Muscle layer of duodenum (tissue), 2 donors: ENCODE measurements at regions not wholly inside any gene's neighbourhood (a gene's known extent, or its start where the extent isn't known, plus 50 kb on each side); places are given as distances from the start of the nearest gene placed in this dataset.

ENCODE experiments used
- H3K27ac ChIP-seq: one replicate; pipeline ENCODE4 v1.7.0; 2013; ENCODE audit warnings: mild to moderate bottlenecking, low read length
- H3K27me3 ChIP-seq: one replicate; pipeline ENCODE4 v1.7.0; 2013; ENCODE audit warnings: low read depth, mild to moderate bottlenecking, control low read depth, low read length
- H3K36me3 ChIP-seq, 2 donors: one replicate each; pipeline ENCODE4 v1.7.0; 2013; ENCODE audit warnings: low read length in 2 of 2, control low read depth in 1 of 2, mild to moderate bottlenecking in 1 of 2; ENCODE audit not compliant: insufficient read depth in 2 of 2, control insufficient read depth in 1 of 2
- H3K4me1 ChIP-seq, 2 donors: one replicate each; pipeline ENCODE4 v1.7.0; 2013; ENCODE audit warnings: low read length in 2 of 2, mild to moderate bottlenecking in 2 of 2, control low read depth in 1 of 2, moderate library complexity in 1 of 2; ENCODE audit not compliant: insufficient read depth in 2 of 2, control insufficient read depth in 1 of 2
- H3K4me3 ChIP-seq, 2 donors: one replicate each; pipeline ENCODE4 v1.7.0; 2013; ENCODE audit warnings: low read length in 2 of 2, low read depth in 1 of 2, mild to moderate bottlenecking in 1 of 2
- H3K9me3 ChIP-seq, 2 donors: one replicate each; pipeline ENCODE4 v1.7.0; 2013; ENCODE audit warnings: low read length in 2 of 2, control low read depth in 1 of 2, mild to moderate bottlenecking in 1 of 2; ENCODE audit not compliant: control insufficient read depth in 1 of 2
- donor health status: healthy.

DNA sequence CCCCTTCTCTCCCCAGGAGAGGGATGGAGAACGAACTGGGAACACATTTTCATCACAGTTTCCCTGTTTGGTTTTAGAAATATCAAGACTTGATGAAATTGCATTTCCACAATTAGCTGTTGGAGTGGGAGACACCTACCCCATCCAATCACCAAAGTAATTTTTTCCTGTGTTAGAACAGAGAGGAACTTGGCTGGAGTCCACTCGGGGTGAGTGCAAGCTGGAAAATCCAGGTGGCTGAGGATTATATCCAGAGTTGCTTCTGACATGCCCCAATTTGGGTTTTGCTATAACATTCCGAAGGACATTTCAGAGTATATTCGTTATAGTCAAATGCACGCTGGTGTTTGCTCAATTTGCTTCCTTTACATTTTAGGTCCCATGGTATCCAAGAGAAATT lies 231.8 kb downstream of the C16orf95 start:
- Histone ChIP-seq H3K4me3 (no peak overlapping the region), H3K4me1 (no peaks in the 10 kb centered on the region), H3K36me3 (no peaks in the 10 kb centered on the region), H3K27me3 (no peaks in the 10 kb centered on the region), H3K27ac (no peak overlapping the region), H3K9me3 (peaks cover 13 to 29% of the 10 kb centered on the region in 2 donors)

DNA sequence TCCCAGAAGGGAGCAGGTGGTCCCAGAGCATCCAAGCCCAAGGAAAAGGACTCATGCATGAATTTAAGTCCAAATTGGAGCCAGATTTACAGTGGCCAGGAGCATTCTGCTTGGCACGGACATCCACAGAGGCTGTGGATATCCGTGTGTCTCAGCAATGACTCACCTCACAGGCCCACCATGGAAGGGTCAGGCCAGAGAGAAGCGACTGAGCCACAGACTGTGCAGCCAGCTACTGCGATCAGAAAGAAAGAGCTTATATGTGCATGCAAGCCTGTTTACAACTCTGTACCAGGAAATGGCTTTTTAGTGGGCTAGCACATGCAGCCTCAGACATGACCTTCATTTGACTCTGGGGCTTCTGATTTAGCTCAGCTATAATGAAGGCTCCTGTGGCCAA lies 231.0 kb downstream of the C16orf95 start:
- Histone ChIP-seq H3K27ac (no peak overlapping the region), H3K4me1 (no peaks in the 10 kb centered on the region), H3K36me3 (no peaks in the 10 kb centered on the region), H3K4me3 (no peak overlapping the region), H3K27me3 (no peaks in the 10 kb centered on the region), H3K9me3 (peaks cover 6 to 22% of the 10 kb centered on the region in 2 donors)

- H3K27ac ChIP-seq: no peak overlapping the region
- H3K4me3 ChIP-seq: no peak overlapping the region
- no peaks in the 10 kb centered on the region for H3K27me3 ChIP-seq
- no peaks in the 10 kb centered on the region for H3K36me3 ChIP-seq
- no peaks in the 10 kb centered on the region for H3K4me1 ChIP-seq
- H3K9me3 ChIP-seq: peaks cover 2 to 18% of the 10 kb centered on the region in 2 donors
These were observed 230.6 kb downstream of the C16orf95 start for GRCh38 chr16:87086575-87086974.

DNA sequence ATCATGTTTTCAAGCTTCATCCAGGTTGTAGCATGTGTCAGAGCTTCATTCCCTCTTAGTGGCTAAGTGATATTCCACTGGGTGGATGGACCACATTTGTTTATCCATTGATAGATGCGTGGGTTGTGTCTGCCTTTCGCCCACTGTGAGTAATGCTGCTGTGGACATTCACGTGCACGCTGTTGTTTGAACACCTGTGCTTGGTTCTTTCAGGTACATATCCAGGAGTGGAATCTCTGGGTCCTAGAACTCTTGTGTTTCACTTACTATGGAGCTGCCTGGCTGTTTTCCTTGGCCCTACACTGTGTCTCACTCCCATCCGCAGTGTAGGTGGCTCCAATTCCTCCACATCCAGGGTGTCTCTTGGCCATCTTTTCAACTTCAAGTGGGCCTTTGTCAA lies 224.2 kb downstream of the C16orf95 start:
- Histone ChIP-seq H3K4me3 (no peak overlapping the region), H3K27me3 (no peaks in the 10 kb centered on the region), H3K27ac (no peak overlapping the region), H3K36me3 (no peaks in the 10 kb centered on the region), H3K9me3 (no peaks in the 10 kb centered on the region), H3K4me1 (no peaks in the 10 kb centered on the region)

- Histone ChIP-seq H3K27me3 (no peaks in the 10 kb centered on the region), H3K4me1 (no peaks in the 10 kb centered on the region), H3K4me3 (no peak overlapping the region), H3K36me3 (no peaks in the 10 kb centered on the region), H3K9me3 (no peaks in the 10 kb centered on the region), H3K27ac (no peak overlapping the region)
These were observed 223.2 kb downstream of the C16orf95 start for GRCh38 chr16:87093804-87094555.

DNA sequence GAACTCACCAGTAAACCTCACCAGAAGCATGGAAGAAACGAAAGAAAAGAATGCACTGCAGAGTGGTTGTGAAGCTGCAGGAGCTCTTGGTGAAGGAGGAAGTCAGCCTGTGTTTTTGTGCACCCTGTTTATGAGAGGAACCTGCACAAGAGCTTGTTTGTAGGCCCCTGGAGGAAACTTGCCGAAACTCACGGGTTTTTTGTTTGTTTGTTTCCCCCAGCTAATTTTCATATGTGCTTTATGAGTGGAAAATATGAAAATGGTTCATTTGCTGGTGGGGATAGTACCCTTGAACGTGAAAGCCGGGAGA lies 222.7 kb downstream of the C16orf95 start:
- H3K36me3 ChIP-seq: no peaks in the 10 kb centered on the region
- no peak overlapping the region for H3K4me3 ChIP-seq
- H3K4me1 ChIP-seq: no peaks in the 10 kb centered on the region
- H3K27ac ChIP-seq: no peak overlapping the region
- H3K27me3 ChIP-seq: no peaks in the 10 kb centered on the region
- no peaks in the 10 kb centered on the region for H3K9me3 ChIP-seq

GRCh38 chr16:87095271-87095670 lies 221.9 kb downstream of the C16orf95 start:
- Histone ChIP-seq H3K36me3 (no peaks in the 10 kb centered on the region), H3K9me3 (no peaks in the 10 kb centered on the region), H3K4me1 (no peaks in the 10 kb centered on the region), H3K27me3 (no peaks in the 10 kb centered on the region), H3K27ac (no peak overlapping the region), H3K4me3 (no peak overlapping the region)

GRCh38 chr16:87096746-87097333 lies 220.4 kb downstream of the C16orf95 start:
- Histone ChIP-seq H3K27ac (no peak overlapping the region), H3K9me3 (no peaks in the 10 kb centered on the region), H3K36me3 (no peaks in the 10 kb centered on the region), H3K27me3 (no peaks in the 10 kb centered on the region), H3K4me3 (no peak overlapping the region), H3K4me1 (no peaks in the 10 kb centered on the region)

DNA sequence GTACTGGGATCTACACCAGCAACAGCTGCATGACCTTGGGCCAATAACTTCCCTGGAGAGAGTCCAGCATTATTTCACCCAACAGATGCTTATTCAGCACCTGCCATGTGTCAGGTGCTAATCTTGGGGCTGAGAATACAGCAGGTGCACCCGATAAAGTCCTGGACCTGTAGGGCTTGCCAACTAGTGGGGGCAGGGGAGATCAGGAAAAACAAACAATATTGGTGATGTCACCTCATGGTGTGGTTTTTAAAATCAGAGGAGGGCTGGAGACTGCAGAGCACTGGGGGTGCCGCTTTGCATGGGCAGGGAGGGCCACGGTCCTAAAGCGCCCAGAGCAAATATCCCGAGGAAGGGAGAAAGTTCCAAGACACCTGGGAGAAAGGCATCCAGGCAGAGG lies 218.8 kb downstream of the C16orf95 start:
- Histone ChIP-seq H3K36me3 (no peaks in the 10 kb centered on the region), H3K27ac (no peak overlapping the region), H3K27me3 (no peaks in the 10 kb centered on the region), H3K4me1 (no peaks in the 10 kb centered on the region), H3K9me3 (no peaks in the 10 kb centered on the region), H3K4me3 (no peak overlapping the region)

DNA sequence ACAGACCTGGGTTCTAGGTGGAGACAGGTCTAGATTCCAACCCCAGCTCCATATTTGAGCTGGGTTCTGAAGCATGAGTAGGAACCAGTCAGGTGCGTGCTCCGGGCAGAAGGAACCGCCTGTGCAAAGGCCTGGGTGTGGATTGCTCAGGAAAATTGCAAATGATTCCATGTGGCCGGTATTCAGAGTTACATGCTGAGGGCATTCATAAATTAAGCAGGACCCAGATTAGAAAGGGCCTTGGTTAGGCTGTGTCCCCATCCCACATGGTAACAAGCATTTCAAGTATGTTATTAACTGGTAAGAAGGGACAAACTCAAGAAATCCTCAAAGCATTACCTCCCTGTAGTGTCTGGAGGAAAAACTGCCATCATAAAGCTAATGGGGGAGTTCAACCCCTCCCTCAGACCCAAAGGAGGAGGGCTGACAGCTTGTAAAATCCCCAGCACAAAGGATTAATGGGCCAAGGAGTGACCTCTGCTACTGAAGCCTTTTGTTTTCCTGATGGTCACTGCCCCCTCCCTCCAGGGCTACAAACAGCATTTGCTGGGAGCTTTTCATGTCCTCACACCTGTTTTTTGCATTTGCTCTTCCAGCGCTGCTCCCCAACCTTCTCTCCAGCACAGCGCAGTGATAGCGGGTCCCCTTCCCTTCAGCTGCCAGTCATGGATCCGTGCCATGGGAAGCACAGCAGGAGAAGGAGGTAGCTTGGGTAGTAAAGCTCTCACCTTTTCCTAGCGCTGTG lies 218.0 kb downstream of the C16orf95 start:
- H3K4me1 ChIP-seq: no peaks in the 10 kb centered on the region
- H3K9me3 ChIP-seq: no peaks in the 10 kb centered on the region
- H3K4me3 ChIP-seq: no peak overlapping the region
- no peaks in the 10 kb centered on the region for H3K36me3 ChIP-seq
- no peaks in the 10 kb centered on the region for H3K27me3 ChIP-seq
- H3K27ac ChIP-seq: no peak overlapping the region

DNA sequence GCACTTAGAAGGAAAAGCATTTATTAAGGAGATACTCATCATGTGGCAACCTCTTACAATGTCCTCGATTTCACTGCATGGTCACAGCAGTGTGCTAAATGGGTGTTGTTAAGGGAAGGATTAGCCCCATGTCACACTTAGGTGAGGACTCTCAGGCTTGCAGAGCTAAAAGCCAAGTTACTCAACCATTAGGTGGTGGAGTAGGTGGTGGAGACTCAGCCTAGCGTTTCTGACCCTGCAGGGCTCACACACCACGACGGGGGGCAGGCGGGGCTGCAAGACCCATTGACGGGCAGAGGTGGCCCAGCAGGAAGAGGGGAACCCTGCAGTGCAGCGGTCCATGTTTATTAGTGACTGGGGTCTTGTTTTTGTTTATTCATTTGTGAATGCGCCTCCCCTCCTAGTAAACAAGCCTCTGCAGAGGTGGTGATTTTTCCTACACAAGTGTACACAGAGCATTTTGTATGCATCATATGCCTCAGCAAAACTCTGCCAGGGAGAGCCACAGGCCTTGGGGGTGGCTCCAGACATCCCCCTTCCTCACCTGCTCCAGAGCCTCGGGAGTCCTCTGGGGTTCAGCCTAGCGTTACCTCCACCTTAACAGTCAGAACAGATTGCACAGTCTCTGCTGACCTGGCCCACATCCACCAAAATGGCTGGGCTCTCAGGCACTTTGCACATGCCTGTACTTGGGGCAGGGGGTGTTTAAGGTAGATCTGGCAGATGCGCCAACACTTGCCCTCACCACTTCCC lies 216.7 kb downstream of the C16orf95 start:
- H3K4me1 ChIP-seq: no peaks in the 10 kb centered on the region
- no peaks in the 10 kb centered on the region for H3K36me3 ChIP-seq
- no peak overlapping the region for H3K4me3 ChIP-seq
- no peaks in the 10 kb centered on the region for H3K9me3 ChIP-seq
- H3K27me3 ChIP-seq: no peaks in the 10 kb centered on the region
- no peak overlapping the region for H3K27ac ChIP-seq
